Endothelial cell of umbilical vein (primary cell): ENCODE measurements at regions not wholly inside any gene's neighbourhood (a gene's known extent, or its start where the extent isn't known, plus 50 kb on each side); places are given as distances from the start of the nearest gene placed in this dataset.

ENCODE experiments used
- EZH2 ChIP-seq: IDR thresholded peaks from 2 replicates; pipeline ENCODE4 v1.6.1; 2012; ENCODE audit warnings: borderline replicate concordance, low read depth, mild to moderate bottlenecking, moderate library complexity, low read length, inconsistent platforms; ENCODE audit not compliant: severe bottlenecking
- MYC ChIP-seq: IDR thresholded peaks from one replicate; pipeline ENCODE4 v1.6.1; 2011; ENCODE audit warnings: mild to moderate bottlenecking, low read depth, low read length
- TF ChIP-seq, protein P1 (sequence below), 2 donors: IDR thresholded peaks; 1 replicate in 1 of 2; 2 replicates in 1 of 2; pipeline ENCODE4 v1.5.1; 2011; ENCODE audit warnings: low read length in 2 of 2, mild to moderate bottlenecking in 2 of 2, moderate library complexity in 2 of 2, control low read depth in 1 of 2, inconsistent platforms in 1 of 2, low read depth in 1 of 2; ENCODE audit not compliant: insufficient read depth in 1 of 2; ENCODE audit errors: extremely low read depth in 1 of 2

DNA sequence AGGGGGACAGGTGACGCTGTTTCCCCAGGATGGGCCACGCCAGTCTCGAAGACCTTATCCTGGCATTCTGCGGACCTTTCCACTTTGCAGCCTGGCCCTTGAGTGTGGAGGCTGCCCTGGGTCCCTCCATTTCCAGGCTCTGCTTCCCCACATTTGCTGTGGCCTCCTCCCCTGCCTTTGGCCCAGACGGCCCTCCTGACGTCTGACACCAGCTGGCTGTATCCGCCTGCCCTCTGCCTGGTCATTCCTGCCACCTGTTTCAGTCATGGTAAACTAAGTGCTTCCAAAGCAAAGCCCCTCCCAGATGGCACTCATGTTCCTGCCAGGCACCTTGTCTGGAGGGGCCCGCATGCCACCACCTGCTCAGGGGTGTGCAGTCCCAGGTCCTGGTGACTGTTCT is 95.1 kb downstream of the ASB1 start:
- TF ChIP-seq, protein P1, sequence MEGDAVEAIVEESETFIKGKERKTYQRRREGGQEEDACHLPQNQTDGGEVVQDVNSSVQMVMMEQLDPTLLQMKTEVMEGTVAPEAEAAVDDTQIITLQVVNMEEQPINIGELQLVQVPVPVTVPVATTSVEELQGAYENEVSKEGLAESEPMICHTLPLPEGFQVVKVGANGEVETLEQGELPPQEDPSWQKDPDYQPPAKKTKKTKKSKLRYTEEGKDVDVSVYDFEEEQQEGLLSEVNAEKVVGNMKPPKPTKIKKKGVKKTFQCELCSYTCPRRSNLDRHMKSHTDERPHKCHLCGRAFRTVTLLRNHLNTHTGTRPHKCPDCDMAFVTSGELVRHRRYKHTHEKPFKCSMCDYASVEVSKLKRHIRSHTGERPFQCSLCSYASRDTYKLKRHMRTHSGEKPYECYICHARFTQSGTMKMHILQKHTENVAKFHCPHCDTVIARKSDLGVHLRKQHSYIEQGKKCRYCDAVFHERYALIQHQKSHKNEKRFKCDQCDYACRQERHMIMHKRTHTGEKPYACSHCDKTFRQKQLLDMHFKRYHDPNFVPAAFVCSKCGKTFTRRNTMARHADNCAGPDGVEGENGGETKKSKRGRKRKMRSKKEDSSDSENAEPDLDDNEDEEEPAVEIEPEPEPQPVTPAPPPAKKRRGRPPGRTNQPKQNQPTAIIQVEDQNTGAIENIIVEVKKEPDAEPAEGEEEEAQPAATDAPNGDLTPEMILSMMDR (IDR thresholded peaks at IDR 0.05; ENCODE audit: extremely low read depth in 1 of 2, insufficient read depth in 1 of 2, low read depth in 1 of 2, low read length in 2 of 2) = no peak
- no peak for TF ChIP-seq EZH2
- no peak for TF ChIP-seq MYC
